ENCODE measurements at regions not wholly inside any gene's neighbourhood (a gene's known extent, or its start where the extent isn't known, plus 50 kb on each side); places are given as distances from the start of the nearest gene placed in this dataset.
"Not testable (repeated sequence)": the region's sequence is repeated elsewhere in the genome, so short reads cannot be mapped to it uniquely, and the experiment has no call there.

GRCh38 chr10:29236910-29237309, 52.0 kb upstream of the LYZL1 start:
- TF ChIP-seq CTCF, POLR2A (IDR thresholded peaks at IDR 0.05): not testable (repeated sequence)

Measured in heart left ventricle (tissue), 13 donors.